SK-N-SH (cell line): ENCODE measurements at regions not wholly inside any gene's neighbourhood (a gene's known extent, or its start where the extent isn't known, plus 50 kb on each side); places are given as distances from the start of the nearest gene placed in this dataset.

Source experiments
- CTCF ChIA-PET: fragments of 300-600, 350-600 bp; formaldehyde crosslinking; extraction: SDS; loops from one replicate; lab custom pipeline; 2021; lab: Yijun Ruan, JAX
- POLR2A ChIA-PET: fragments of 350-600 bp; sonication (Branson Sonifier 250); formaldehyde crosslinking; extraction: SDS; loops from one replicate; lab custom pipeline; 2020; ENCODE audit warnings: antibody characterized with exemption, inconsistent platforms; lab: Yijun Ruan, JAX
- DNase-seq: peaks from one replicate; pipeline ENCODE4 v3.0.0; 2012
- H2AFZ ChIP-seq: fragments of 200-600 bp; sonication (generic); 2 replicates; pipeline ENCODE4 v1.8.1; 2016; ENCODE audit warnings: antibody characterized with exemption, mild to moderate bottlenecking, low read depth
- H3F3A ChIP-seq: fragments of 200-600 bp; sonication (generic); replicated peaks from 2 replicates; pipeline ENCODE3; 2016; ENCODE audit warnings: antibody characterized with exemption, mild to moderate bottlenecking; ENCODE audit not compliant: insufficient read depth
- H3K27ac ChIP-seq, 2 experiments: fragments of 200-500 bp in 1 of 2; fragments of 200-600 bp in 1 of 2; sonication (Bioruptor generic) in 1 of 2; sonication (generic), shearing (Covaris generic) in 1 of 2; 2 replicates each; pipeline versions ENCODE4 v1.5.1 to v1.6.1; 2014 to 2016; ENCODE audit warnings: low read depth in 2 of 2, inconsistent platforms in 1 of 2, low read length in 1 of 2, mild to moderate bottlenecking in 1 of 2, mixed read lengths in 1 of 2
- H3K27me3 ChIP-seq: fragments of 200-600 bp; sonication (generic), shearing (Covaris generic); 2 replicates; pipeline ENCODE4 v1.6.1; 2016; ENCODE audit warnings: mixed run types; ENCODE audit not compliant: insufficient read depth
- H3K36me3 ChIP-seq, 2 experiments: fragments of 200-500 bp in 1 of 2; fragments of 200-600 bp in 1 of 2; sonication (Bioruptor generic) in 1 of 2; sonication (generic) in 1 of 2; replicated peaks in 1 of 2; 2 replicates each; pipeline versions ENCODE3 to v1.5.1; 2014 to 2016; ENCODE audit warnings: low read length in 1 of 2, mild to moderate bottlenecking in 1 of 2; ENCODE audit not compliant: insufficient read depth in 2 of 2, control insufficient read depth in 1 of 2
- H3K4me1 ChIP-seq, 2 experiments: fragments of 200-500 bp in 1 of 2; fragments of 200-600 bp in 1 of 2; sonication (Bioruptor generic) in 1 of 2; sonication (generic), shearing (Covaris generic) in 1 of 2; 2 replicates each; pipeline versions ENCODE4 v1.5.1 to v1.6.1; 2014 to 2016; ENCODE audit warnings: low read depth in 1 of 2, low read length in 1 of 2, mixed run types in 1 of 2; ENCODE audit not compliant: insufficient read depth in 2 of 2, control insufficient read depth in 1 of 2
- H3K4me2 ChIP-seq: fragments of 200-600 bp; sonication (generic), shearing (Covaris generic); 2 replicates; pipeline ENCODE4 v1.6.1; 2017; ENCODE audit warnings: mixed run types
- H3K4me3 ChIP-seq, 2 experiments: fragments of 200-500 bp in 1 of 2; fragments of 200-600 bp in 1 of 2; sonication (Bioruptor generic) in 1 of 2; sonication (generic), shearing (Covaris generic) in 1 of 2; 2 replicates each; pipeline versions ENCODE4 v1.5.1 to v1.8.1; 2014 to 2016; ENCODE audit warnings: low read depth in 2 of 2, inconsistent platforms in 1 of 2, low read length in 1 of 2, mild to moderate bottlenecking in 1 of 2, mixed read lengths in 1 of 2, moderate library complexity in 1 of 2
- H3K79me2 ChIP-seq: fragments of 200-600 bp; sonication (generic); 2 replicates; pipeline ENCODE4 v1.8.1; 2017; ENCODE audit warnings: mild to moderate bottlenecking; ENCODE audit not compliant: insufficient read depth
- H3K9ac ChIP-seq: fragments of 200-600 bp; sonication (generic); 2 replicates; pipeline ENCODE4 v1.6.1; 2017; ENCODE audit warnings: mixed run types
- H3K9me2 ChIP-seq: fragments of 200-600 bp; sonication (generic); 2 replicates; pipeline ENCODE4 v1.6.1; 2017; ENCODE audit warnings: mixed run types
- H3K9me3 ChIP-seq: fragments of 200-600 bp; sonication (generic); 2 replicates; pipeline ENCODE4 v1.6.1; 2017; ENCODE audit warnings: mixed run types, mild to moderate bottlenecking, moderate library complexity
- H4K20me1 ChIP-seq: fragments of 200-600 bp; sonication (generic); 2 replicates; pipeline ENCODE4 v1.6.1; 2017; ENCODE audit warnings: mild to moderate bottlenecking, mixed run types; ENCODE audit not compliant: insufficient read depth
- CTCF ChIP-seq: fragments of 200-600 bp; sonication (generic); IDR thresholded peaks from 2 replicates; pipeline ENCODE4 v1.6.1; 2017; ENCODE audit warnings: antibody characterized with exemption, mild to moderate bottlenecking, moderate library complexity
- FOXM1 ChIP-seq: IDR thresholded peaks from 2 replicates; pipeline ENCODE4 v1.4.0; 2012; ENCODE audit warnings: low read depth, mild to moderate bottlenecking
- IRF3 ChIP-seq: fragments of 150-350 bp; IDR thresholded peaks from 2 replicates; pipeline ENCODE4 v1.6.1; 2016; ENCODE audit warnings: mild to moderate bottlenecking, low read depth, low read length
- JUND ChIP-seq: IDR thresholded peaks from 2 replicates; pipeline ENCODE4 v1.4.0; 2012
- MEF2A ChIP-seq: IDR thresholded peaks from 2 replicates; pipeline ENCODE4 v1.4.0; 2012; ENCODE audit warnings: low read depth, borderline replicate concordance
- RFX5 ChIP-seq: IDR thresholded peaks from 2 replicates; pipeline ENCODE4 v1.6.1; 2012; ENCODE audit warnings: mild to moderate bottlenecking, improper control_type of control experiment, low read length
- SMC3 ChIP-seq: IDR thresholded peaks from 2 replicates; pipeline ENCODE4 v1.6.1; 2012; ENCODE audit warnings: low read depth, low read length, improper control_type of control experiment
- TEAD4 ChIP-seq: IDR thresholded peaks from 2 replicates; pipeline ENCODE4 v1.4.0; 2012; ENCODE audit warnings: mild to moderate bottlenecking, borderline replicate concordance; ENCODE audit not compliant: insufficient read depth
- USF1 ChIP-seq: IDR thresholded peaks from 2 replicates; pipeline ENCODE4 v1.4.0; 2012; ENCODE audit warnings: low read depth, borderline replicate concordance
- WGBS: methylation state at CpG from one replicate; pipeline ENCODE4 v1.1.6; 2017; ENCODE audit warnings: low lambda C conversion rate; 5-methylcytosine and 5-hydroxymethylcytosine counted together

- H3K27ac ChIP-seq, result no peak overlapping the region
- H3K27me3 ChIP-seq, result no peaks in the 10 kb centered on the region
- H3K4me1 ChIP-seq, result no peaks in the 10 kb centered on the region
- TF ChIP-seq FOXM1 (no peak), CTCF (no peak), IRF3 (no peak)
- no peaks in the 10 kb centered on the region for H3K9me2 ChIP-seq
- H3K4me2 ChIP-seq, result no peak overlapping the region
- 0 out of 2 replicates have a peak, but pooled peaks cover 5% of the 10 kb centered on the region for H3K9me3 ChIP-seq
- WGBS, result 21% methylated on average over 3 of the region's 3 CpGs
- CTCF ChIA-PET, result no interaction called here
- H3K36me3 ChIP-seq, result no peaks in the 10 kb centered on the region
- no peak for DNase-seq
- H3K9ac ChIP-seq, result no peak overlapping the region
- no peaks in the 10 kb centered on the region for H3K79me2 ChIP-seq
- H4K20me1 ChIP-seq, result no peaks in the 10 kb centered on the region
- H2AFZ ChIP-seq, result no peak overlapping the region
- POLR2A ChIA-PET, result no interaction called here
- no peaks in the 10 kb centered on the region for H3F3A ChIP-seq
- no peak overlapping the region for H3K4me3 ChIP-seq
Observed at GRCh38 chr4:127309369-127310102, 323.2 kb upstream of the INTU start.

GRCh38 chr4:127311371-127311770 is 321.4 kb upstream of the INTU start:
- POLR2A ChIA-PET, result no interaction called here

More at GRCh38 chr4:127311371-127311770, 321.4 kb upstream of the INTU start:
- H3K4me1 ChIP-seq, result no peaks in the 10 kb centered on the region
- no peaks in the 10 kb centered on the region for H4K20me1 ChIP-seq
- 3% methylated on average over 1 of the region's 1 CpG for WGBS
- CTCF ChIA-PET, result no interaction called here
- H3F3A ChIP-seq, result no peaks in the 10 kb centered on the region
- no peak overlapping the region for H2AFZ ChIP-seq
- H3K4me2 ChIP-seq, result no peak overlapping the region
- no peak overlapping the region for H3K4me3 ChIP-seq
- no peak overlapping the region for H3K9ac ChIP-seq
- H3K27me3 ChIP-seq, result no peaks in the 10 kb centered on the region
- TF ChIP-seq RFX5, result no peak
- no peak for TF ChIP-seq SMC3
- no peak for TF ChIP-seq JUND
- TF ChIP-seq MEF2A, result no peak
- no peak for TF ChIP-seq USF1
- TF ChIP-seq TEAD4, result no peak
- 0 out of 2 replicates have a peak, but pooled peaks cover 5% of the 10 kb centered on the region for H3K9me3 ChIP-seq
- H3K9me2 ChIP-seq, result no peaks in the 10 kb centered on the region
- no peak overlapping the region for H3K27ac ChIP-seq
- DNase-seq, result no peak
- no peaks in the 10 kb centered on the region for H3K79me2 ChIP-seq
- H3K36me3 ChIP-seq, result no peaks in the 10 kb centered on the region
